ENCODE measurements at regions not wholly inside any gene's neighbourhood (a gene's known extent, or its start where the extent isn't known, plus 50 kb on each side); places are given as distances from the start of the nearest gene placed in this dataset.

DNA sequence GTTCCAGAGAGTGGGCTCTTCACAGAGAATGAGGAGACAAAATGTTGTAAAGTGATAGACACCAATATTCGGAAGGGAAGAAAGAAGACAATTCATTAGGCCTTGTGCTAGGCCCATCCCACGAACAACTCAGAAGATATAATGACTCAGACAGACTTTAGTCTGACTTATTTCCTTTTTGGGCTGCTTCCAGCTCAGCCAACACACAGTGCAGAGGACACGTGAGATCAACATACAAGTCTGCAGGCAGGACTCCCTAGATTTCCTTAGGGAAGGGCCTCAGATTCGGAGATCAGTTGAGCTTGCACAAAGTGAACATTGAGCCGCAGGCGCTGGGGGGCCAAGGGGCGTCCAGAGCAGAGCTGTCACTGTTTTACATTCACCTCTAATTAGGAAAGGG, 290.7 kb upstream of the TENM3 start:
- intact Hi-C loops (cut with DNase I; ENCODE audit: low total_unique reads) (no loop called here), in situ Hi-C loops (cut with MboI; ENCODE audit: low sequenced_read_pairs in 4 of 4) (no loop called here)
- Histone ChIP-seq H3K27ac (no peak overlapping the region), H3K4me1 (no peaks in the 10 kb centered on the region), H3K9me3 (no peaks in the 10 kb centered on the region), H3K36me3 (no peaks in the 10 kb centered on the region), H3K27me3 (no peaks in the 10 kb centered on the region), H3K4me3 (no peak overlapping the region)
- no peak for ATAC-seq
- TF ChIP-seq POLR2A (IDR thresholded peaks at IDR 0.05) (no peak), CTCF (IDR thresholded peaks at IDR 0.05 in 4 of 5, conservative IDR thresholded peaks at IDR 0.05 in 1 of 5) (no peak)
- DNase-seq, result no peak

GRCh38 chr4:181956512-181956911, 286.7 kb upstream of the TENM3 start:
- ATAC-seq, result no peak
- Histone ChIP-seq H3K9me3 (no peaks in the 10 kb centered on the region), H3K4me3 (no peak overlapping the region), H3K27me3 (no peaks in the 10 kb centered on the region), H3K27ac (no peak overlapping the region), H3K36me3 (no peaks in the 10 kb centered on the region), H3K4me1 (no peaks in the 10 kb centered on the region)
- intact Hi-C loops (cut with DNase I; ENCODE audit: low total_unique reads) (no loop called here), in situ Hi-C loops (cut with MboI; ENCODE audit: low sequenced_read_pairs in 4 of 4) (no loop called here)
- no peak for DNase-seq
- TF ChIP-seq POLR2A (IDR thresholded peaks at IDR 0.05) (no peak), CTCF (IDR thresholded peaks at IDR 0.05 in 4 of 5, conservative IDR thresholded peaks at IDR 0.05 in 1 of 5) (no peak)

- Histone ChIP-seq H3K9me3 (no peaks in the 10 kb centered on the region), H3K4me3 (no peak overlapping the region), H3K36me3 (no peaks in the 10 kb centered on the region), H3K4me1 (no peaks in the 10 kb centered on the region), H3K27me3 (no peaks in the 10 kb centered on the region), H3K27ac (no peak overlapping the region)
- DNase-seq (no peak), ATAC-seq (no peak)
- in situ Hi-C loops (cut with MboI; ENCODE audit: low sequenced_read_pairs in 4 of 4) (no loop called here), intact Hi-C loops (cut with DNase I; ENCODE audit: low total_unique reads) (no loop called here)
- TF ChIP-seq CTCF (IDR thresholded peaks at IDR 0.05 in 4 of 5, conservative IDR thresholded peaks at IDR 0.05 in 1 of 5) (no peak), POLR2A (IDR thresholded peaks at IDR 0.05) (no peak)
Observed at GRCh38 chr4:181957088-181957487, 286.1 kb upstream of the TENM3 start.

DNA sequence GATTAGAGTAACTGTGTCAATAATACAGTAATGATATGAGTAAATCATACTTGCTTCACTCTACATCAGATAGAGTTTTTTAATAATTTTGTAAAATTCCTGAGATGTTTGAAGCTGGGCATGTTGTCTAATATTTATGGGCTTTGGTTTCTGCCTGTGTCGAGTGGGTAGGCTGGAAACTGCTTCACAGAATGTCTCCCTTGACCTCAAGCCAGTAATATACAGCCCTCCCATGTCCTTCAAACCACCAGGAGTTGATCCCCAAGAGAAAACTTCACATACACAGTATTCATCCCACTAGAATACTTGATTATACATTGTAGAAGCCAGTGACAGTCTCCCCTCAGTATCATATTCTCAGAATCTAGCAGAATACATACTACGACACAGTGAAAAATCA, 284.8 kb upstream of the TENM3 start:
- intact Hi-C loops (cut with DNase I; ENCODE audit: low total_unique reads), result no loop called here
- ATAC-seq, result no peak
- H3K27ac ChIP-seq, result no peak overlapping the region
- H3K9me3 ChIP-seq, result no peaks in the 10 kb centered on the region
- in situ Hi-C loops (cut with MboI; ENCODE audit: low sequenced_read_pairs in 4 of 4), result no loop called here
- no peaks in the 10 kb centered on the region for H3K36me3 ChIP-seq
- no peaks in the 10 kb centered on the region for H3K4me1 ChIP-seq
- no peaks in the 10 kb centered on the region for H3K27me3 ChIP-seq
- DNase-seq, result no peak
- no peak for TF ChIP-seq POLR2A (IDR thresholded peaks at IDR 0.05)
- TF ChIP-seq CTCF (IDR thresholded peaks at IDR 0.05 in 4 of 5, conservative IDR thresholded peaks at IDR 0.05 in 1 of 5), result no peak
- H3K4me3 ChIP-seq, result no peak overlapping the region

- no peaks in the 10 kb centered on the region for H3K9me3 ChIP-seq
- H3K27me3 ChIP-seq, result no peaks in the 10 kb centered on the region
- no peak overlapping the region for H3K27ac ChIP-seq
- ATAC-seq, result no peak
- DNase-seq, result no peak
- TF ChIP-seq CTCF (IDR thresholded peaks at IDR 0.05 in 4 of 5, conservative IDR thresholded peaks at IDR 0.05 in 1 of 5), result no peak
- no peak overlapping the region for H3K4me3 ChIP-seq
- H3K4me1 ChIP-seq, result no peaks in the 10 kb centered on the region
- intact Hi-C loops (cut with DNase I; ENCODE audit: low total_unique reads) (no loop called here), in situ Hi-C loops (cut with MboI; ENCODE audit: low sequenced_read_pairs in 4 of 4) (no loop called here)
- H3K36me3 ChIP-seq, result no peaks in the 10 kb centered on the region
Observed at GRCh38 chr4:181959121-181959520, 284.1 kb upstream of the TENM3 start.

Data from gastrocnemius medialis (tissue), 4 donors.